Epidermal melanocyte (primary cell): ENCODE measurements at regions not wholly inside any gene's neighbourhood (a gene's known extent, or its start where the extent isn't known, plus 50 kb on each side); places are given as distances from the start of the nearest gene placed in this dataset.
"Not testable (repeated sequence)": the region's sequence is repeated elsewhere in the genome, so short reads cannot be mapped to it uniquely, and the experiment has no call there.

ENCODE experiments used
- DNase-seq: peaks from one replicate; pipeline ENCODE4 v3.0.0; 2011; ENCODE audit warnings: low spot score; ENCODE audit not compliant: insufficient read length

DNA sequence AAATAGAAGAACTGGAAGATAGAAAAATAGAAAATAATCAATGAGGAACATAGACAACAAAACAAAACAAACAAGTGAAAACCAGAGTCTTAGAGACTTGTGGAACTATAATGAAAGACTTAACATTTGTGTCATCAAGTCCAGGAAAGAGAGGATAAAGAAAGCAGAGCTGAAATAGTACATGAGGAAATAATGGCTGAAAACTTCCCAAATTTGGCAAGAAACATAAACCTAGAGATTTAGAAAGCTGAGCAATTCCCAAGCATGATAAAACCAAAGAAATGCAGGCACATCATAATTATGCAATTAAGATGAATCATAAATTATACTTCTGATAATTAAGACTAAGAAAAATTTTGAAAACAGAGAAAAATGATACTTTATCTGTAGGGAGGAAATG is 614.5 kb downstream of the ETS1 start:
- DNase-seq: no peak

DNA sequence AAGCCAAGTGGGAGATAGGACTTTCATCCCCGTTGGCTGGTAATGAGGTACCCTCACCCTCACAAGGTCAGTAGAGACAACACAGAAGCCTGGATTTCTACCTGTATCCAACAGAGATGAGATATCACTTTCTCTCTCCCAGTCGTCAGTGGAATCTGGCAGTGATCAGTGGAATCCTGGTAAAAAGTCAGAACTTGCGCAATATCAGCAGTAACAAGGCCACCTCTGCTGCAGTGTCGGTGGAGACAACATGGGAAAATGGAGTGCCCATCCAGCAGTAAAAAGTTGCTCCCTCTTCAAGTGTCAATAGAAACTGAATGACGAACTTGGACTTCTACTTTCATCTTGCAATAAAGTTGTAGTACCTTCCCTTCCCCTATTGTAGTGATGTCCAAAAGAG is 615.9 kb downstream of the ETS1 start:
- DNase-seq: no peak

GRCh38 chr11:127966821-127967220 is 620.5 kb downstream of the ETS1 start:
- no peak for DNase-seq

DNA sequence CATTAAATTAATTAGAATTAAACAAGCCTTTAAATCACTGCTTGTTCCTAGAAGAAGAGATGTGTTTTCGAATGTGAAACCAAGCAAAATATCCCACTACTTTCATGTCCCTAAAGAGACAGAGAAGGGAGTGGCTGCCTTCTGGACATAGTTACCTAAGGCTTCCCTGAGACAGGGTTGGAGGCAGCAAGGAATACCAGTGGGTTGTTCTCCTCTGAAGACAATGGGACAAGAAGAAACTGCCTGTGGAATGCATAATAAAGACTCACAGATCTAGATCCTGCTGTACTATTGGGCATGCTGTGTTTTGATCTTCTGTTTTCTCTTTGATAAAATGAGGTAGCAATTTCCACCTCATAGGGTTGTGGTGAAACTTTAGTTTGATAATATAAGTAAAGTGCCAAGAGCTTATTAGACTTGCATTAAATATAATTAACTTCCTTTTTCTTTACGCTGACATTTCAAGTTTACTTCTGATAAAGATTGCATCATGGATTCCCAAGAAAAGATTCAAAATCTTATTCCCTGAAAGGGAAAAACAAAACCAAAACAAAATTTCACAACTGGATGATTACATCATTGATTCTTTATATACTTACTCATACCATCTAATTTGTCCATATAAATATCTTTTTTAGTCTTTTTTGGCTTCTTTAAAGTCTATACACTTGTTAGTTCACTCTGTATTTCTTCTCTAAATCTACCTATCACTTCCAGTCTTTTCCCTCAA is 621.3 kb downstream of the ETS1 start:
- no peak for DNase-seq

DNA sequence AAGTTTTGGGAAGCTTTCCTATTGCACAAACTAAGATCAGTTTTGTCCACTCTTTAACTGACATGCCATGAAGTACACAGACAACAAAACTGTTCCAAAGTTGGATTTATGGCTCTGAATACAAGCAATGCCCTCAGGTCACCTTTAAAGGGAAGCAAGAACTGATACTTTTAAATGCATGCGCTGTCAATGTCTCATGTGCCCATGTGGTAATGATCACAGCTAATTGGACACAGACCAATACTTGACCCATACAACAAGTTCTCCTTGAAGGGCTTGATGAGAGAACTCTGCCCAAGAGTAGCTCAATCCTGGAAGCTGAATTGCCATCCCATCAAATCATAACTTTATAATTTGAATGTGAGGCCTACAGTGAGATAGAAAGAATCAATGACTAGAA is 624.9 kb downstream of the ETS1 start:
- DNase-seq: no peak

GRCh38 chr11:127950162-127950561 is 637.2 kb downstream of the ETS1 start:
- no peak for DNase-seq

DNA sequence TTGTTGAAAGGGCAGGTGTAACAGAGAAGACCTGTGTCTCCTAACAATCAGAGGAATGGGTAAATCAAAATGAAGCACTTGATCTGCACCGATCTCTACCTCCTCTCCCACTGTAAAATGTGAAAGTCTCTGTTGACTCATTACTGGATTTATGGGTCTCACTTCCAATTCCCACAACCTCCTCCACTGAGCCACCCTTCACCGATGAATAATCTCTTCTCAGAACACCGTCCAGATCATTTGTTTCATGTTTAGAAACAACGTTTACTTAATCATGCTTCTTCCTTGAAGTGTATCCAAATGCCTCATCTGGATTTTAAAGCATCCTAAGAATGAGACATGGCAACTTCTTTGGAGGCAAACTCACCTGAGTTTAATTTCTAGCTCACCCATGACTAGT is 643.6 kb downstream of the ETS1 start:
- no peak for DNase-seq

DNA sequence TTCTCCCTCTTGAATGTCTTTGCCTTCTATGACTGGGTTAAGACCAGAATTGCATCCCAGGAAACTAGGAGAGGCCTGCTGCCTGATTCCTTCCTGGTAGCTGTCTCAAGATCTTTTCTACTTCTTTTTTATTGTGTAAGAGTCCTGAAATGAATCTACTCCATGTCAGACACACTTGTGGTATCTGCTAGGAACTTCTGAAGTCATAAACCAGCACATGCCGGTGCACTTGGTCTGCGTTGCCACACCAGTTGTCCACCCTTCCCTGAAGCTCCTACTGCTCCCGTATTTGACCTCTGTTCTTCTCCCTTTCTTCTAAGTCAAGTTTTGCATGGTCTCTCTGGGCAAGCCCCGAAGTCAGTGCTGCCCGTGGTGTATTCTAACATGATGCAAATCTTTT is 644.2 kb downstream of the ETS1 start:
- no peak for DNase-seq

DNA sequence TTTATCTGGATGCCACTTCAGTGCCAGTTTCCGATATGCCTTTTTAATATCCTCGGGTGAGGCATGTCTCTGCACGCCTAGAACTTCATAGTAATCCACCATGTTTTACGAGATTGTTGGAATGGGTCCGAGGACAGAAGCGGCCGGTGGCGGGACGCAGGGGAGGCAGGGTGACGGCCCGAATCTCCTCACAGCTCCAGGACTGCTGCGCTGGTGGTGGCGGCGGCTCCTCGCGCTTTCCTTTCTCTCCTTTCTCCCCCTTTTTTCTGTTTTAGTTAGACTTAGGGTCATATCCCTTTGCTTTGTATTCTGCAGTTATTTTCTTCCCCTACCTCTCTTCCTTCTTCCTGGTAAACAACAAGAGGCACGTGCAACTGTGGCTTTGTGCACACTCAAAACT is 645.8 kb downstream of the ETS1 start:
- not testable (repeated sequence) for DNase-seq

- DNase-seq: no peak
Measured at GRCh38 chr11:127939000-127939399, 648.4 kb downstream of the ETS1 start.

- no peak for DNase-seq
Measured at GRCh38 chr11:127935081-127935480, 652.3 kb downstream of the ETS1 start.

DNA sequence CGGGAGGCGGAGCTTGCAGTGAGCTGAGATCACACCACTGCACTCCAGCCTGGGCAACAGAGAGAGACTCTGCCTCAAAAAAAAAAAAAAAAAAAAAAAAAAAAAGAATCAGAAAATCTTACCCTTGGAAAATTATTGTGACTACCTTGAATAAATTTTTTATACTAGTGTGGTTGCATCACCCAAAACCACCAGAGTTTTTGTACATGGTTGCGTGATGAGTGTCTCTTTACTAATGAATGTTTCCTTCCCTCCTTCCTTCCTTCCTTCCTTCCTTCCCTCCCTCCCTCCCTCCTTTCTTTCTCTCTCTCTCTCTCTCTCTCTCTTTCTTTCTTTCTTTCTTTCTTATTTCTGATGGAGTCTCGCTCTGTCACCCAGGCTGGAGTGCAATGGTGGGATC is 653.4 kb downstream of the ETS1 start:
- DNase-seq: not testable (repeated sequence)

- DNase-seq: no peak
Measured at GRCh38 chr11:127931803-127932202, 655.6 kb downstream of the ETS1 start.

DNA sequence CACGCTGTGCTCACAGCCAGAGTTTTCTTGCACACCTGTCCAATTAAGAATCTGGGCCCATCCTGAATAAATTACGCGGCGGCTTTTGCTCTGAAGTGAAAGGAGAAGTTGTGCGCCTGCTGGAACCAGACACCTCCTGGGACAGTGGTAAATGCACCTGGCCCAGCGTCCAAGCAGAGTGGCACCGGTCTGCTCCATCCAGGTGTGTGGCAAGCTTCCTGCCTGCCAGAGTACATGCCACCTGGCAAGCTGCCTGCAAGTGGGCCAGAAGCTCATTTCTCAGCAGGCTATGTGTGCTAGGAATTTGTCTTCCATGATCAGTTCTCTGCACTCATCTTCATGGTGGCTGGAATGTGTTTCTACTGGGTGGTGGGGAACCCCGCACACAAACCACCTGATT is 660.6 kb downstream of the ETS1 start:
- no peak for DNase-seq

DNA sequence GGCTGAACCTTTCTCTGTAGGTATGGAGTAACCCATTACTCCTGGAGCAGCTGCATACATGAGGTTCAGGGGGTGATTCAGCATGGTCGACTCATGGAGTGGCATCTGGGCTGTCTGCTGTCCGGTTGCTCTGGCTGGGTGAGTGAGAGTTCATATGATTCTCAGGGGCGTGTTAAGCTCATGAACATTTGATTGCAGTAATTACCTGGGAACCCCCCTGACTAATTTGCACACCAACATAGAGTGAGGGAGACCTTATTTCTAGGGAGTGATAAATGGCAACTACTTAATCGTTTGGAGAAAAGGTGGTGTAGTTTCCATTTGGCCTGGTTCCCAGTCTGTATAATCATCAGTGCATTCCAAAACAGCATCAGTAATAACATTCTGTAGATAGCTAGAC is 661.9 kb downstream of the ETS1 start:
- no peak for DNase-seq

DNA sequence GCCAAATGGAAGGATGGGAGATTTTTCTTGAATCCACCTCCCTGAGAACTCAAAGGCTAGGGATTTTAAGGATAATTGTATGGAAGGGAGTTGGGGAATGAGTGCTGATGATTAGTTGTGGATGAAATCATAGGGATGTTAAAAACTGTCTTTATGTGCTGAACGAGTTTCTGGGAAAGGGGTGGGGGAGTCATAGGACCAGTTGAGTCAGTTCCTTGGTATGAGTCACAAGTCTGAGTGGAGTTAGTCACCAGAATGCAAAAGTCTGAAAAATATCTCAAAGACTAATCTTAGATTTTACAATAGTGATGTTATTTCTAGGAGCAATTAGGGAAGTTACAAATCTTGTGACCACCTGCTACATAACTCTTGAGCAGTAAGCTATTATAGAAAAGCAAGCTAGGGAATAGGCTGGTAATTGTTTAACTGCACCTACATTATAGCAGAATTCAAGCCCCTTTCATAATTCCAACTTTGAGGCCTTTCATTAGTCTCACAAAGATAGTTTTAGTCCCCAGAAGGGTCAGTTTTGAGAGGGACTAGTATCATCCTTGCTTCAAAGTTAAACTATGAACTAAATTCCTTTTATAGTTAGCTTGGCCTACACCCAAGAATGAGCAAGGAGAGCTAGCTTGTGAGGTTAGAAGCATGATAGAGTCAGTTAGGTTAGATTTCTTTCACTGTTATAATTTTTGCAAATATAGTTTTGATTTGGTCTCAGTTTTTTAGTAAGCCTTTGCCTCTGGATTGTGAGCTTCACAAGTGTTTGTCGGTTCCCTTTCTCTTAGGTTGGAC is 668.0 kb downstream of the ETS1 start:
- DNase-seq: no peak

GRCh38 chr11:127902382-127902781 is 685.0 kb downstream of the ETS1 start:
- DNase-seq: no peak

GRCh38 chr11:127898422-127899365 is 688.7 kb downstream of the ETS1 start:
- DNase-seq: no peak

DNA sequence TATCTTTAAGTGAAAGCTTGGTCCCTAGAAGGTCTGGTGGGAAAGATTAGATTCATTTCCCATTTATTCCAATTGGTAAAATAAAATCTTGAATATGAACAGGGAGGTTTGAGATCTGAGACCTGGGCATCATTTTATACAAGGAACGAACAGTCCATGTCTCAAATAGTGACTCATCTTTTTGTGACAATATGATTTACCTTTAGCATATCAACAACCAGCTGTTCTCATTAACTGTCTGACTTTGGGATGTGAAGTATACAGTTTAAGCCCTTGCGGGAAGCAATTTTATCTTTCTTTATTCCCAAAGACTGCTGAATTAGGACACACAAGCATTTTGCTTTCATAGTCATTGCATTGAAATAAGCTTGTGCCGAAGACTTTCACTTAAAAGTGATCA is 691.6 kb downstream of the ETS1 start:
- no peak for DNase-seq

DNA sequence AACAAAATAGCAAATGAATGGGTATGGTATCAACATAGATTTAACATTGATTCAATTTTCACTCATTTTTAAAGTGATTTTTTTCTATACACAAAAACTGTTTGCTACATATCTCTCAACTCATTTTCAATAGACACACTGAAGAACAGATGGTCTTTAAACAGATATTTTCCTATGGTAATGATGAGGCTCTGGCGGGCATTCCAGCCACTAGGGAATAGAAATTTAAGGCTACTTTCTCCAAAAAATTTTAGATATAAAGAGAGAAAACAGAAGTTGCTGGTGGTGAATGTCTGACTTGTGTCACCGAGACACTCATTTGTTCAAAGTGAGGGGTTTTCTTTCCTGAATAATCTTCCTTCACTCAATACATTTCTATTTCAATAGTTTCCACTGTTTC is 693.0 kb downstream of the ETS1 start:
- DNase-seq: no peak

GRCh38 chr11:127890030-127890615 is 697.2 kb downstream of the ETS1 start:
- DNase-seq: no peak
